ENCODE measurements at regions not wholly inside any gene's neighbourhood (a gene's known extent, or its start where the extent isn't known, plus 50 kb on each side); places are given as distances from the start of the nearest gene placed in this dataset.

GRCh38 chr22:27213294-27213693 is 555.9 kb downstream of the MIAT start:
- TF ChIP-seq CTCF (IDR thresholded peaks at IDR 0.05) (no peak), EP300 (IDR thresholded peaks at IDR 0.05) (no peak), POLR2A (IDR thresholded peaks at IDR 0.05) (no peak)
